Fibroblast of villous mesenchyme (primary cell): ENCODE measurements at regions not wholly inside any gene's neighbourhood (a gene's known extent, or its start where the extent isn't known, plus 50 kb on each side); places are given as distances from the start of the nearest gene placed in this dataset.
"Not testable (repeated sequence)": the region's sequence is repeated elsewhere in the genome, so short reads cannot be mapped to it uniquely, and the experiment has no call there.

Experiments
- DNase-seq: peaks from one replicate; pipeline ENCODE4 v3.0.0-alpha.2; 2010; ENCODE audit warnings: low read depth
- H3K4me3 ChIP-seq: 2 replicates; pipeline ENCODE4 v1.5.1; 2011; ENCODE audit warnings: low read depth, mild to moderate bottlenecking, low read length
- TF ChIP-seq, protein P1 (sequence below): IDR thresholded peaks from 2 replicates; pipeline ENCODE4 v1.5.1; 2012; ENCODE audit warnings: low read depth, mild to moderate bottlenecking, low read length; ENCODE audit not compliant: insufficient read depth

DNA sequence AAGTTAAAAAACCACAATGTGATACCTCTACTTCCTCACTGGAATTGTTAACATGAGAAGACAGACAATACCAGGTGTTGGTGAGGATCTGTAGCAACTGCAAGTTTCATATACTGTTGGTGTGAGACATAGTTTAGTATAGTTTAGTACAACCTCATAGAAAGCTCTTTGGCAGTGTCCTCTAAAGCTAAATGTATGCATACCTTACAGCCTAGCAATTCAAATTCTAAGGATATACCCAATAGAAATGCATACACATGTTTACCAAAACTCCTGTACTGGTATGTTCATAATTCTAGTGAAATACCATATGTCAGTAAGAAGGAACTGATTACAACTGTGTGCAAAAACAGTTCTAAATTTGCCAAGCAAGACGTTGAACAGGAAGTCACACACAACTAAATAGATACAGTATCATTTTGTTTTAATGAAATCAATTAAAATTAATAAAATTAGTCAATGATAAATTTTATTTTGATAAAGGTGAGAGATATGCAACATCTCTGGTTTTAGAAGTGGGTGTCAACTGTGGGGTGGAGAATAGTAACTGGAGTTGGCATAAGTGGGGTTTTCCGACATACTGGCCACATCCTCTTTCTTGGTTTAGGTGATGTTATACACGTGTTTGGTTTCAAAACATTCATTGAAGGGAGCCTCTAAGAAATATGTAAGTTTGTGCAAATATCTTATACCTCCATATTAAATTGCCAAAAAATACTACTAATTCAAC is 450.7 kb downstream of the PTPRC start:
- TF ChIP-seq, protein P1, sequence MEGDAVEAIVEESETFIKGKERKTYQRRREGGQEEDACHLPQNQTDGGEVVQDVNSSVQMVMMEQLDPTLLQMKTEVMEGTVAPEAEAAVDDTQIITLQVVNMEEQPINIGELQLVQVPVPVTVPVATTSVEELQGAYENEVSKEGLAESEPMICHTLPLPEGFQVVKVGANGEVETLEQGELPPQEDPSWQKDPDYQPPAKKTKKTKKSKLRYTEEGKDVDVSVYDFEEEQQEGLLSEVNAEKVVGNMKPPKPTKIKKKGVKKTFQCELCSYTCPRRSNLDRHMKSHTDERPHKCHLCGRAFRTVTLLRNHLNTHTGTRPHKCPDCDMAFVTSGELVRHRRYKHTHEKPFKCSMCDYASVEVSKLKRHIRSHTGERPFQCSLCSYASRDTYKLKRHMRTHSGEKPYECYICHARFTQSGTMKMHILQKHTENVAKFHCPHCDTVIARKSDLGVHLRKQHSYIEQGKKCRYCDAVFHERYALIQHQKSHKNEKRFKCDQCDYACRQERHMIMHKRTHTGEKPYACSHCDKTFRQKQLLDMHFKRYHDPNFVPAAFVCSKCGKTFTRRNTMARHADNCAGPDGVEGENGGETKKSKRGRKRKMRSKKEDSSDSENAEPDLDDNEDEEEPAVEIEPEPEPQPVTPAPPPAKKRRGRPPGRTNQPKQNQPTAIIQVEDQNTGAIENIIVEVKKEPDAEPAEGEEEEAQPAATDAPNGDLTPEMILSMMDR = no peak
- DNase-seq = no peak
- no peak overlapping the region for H3K4me3 ChIP-seq

DNA sequence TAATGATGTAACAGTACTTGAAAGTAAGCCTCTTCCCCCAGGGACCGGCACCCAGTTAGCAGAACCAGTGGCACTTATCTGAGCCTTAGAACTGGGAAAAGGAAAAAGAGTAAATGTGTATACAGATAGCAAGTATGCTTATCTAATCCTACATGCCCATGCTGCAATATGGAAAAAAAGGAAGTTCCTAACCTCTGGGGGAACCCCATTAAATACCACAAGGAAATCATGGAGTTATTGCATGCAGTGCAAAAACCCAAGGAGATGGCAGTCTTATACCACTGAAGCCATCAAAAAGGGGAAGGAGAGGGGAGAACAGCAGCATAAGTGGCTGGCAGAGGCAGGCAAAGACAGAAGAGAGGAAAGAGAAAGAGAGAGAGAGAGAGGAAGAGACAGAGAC is 456.8 kb downstream of the PTPRC start:
- H3K4me3 ChIP-seq, DNase-seq: not testable (repeated sequence)

DNA sequence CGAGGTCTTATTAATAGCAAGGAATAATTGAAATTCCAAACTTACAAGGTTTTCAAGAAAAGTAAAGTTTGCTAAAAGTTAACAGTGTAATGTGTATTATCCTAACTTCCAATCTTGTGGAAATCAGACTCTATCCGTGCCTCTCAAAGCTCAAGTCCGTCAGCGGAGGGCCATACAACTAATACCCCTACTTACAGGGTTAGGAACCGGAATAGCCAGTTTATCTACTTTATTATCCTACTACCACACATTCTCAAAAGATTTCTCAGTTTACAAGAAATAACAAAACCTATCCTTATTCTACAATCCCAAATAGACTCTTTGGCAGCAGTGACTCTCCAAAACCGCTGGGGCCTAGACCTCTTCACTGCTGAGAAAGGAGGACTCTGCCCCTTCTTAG is 457.8 kb downstream of the PTPRC start:
- DNase-seq = no peak
- TF ChIP-seq, protein P1 = no peak
- no peak overlapping the region for H3K4me3 ChIP-seq

DNA sequence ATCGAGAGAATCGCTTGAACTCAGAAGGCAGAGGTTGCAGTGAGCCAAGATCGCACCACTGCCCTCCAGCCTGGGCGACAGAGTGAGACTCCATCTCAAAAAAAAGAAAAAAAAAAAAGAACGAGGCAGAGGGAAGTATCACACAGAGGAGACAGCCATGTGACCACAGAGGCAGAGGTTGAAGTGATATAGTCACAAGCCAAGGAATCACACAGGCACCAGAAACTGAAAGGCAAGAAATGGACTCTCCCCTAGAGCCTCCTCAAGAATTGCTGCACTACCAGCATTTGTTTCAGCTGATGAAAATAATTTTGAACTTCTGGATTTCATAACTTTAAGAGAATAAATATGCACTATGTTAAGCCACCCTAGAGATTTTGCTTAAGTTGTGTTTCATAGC is 459.6 kb downstream of the PTPRC start:
- TF ChIP-seq, protein P1 = no peak
- no peak overlapping the region for H3K4me3 ChIP-seq
- no peak for DNase-seq

DNA sequence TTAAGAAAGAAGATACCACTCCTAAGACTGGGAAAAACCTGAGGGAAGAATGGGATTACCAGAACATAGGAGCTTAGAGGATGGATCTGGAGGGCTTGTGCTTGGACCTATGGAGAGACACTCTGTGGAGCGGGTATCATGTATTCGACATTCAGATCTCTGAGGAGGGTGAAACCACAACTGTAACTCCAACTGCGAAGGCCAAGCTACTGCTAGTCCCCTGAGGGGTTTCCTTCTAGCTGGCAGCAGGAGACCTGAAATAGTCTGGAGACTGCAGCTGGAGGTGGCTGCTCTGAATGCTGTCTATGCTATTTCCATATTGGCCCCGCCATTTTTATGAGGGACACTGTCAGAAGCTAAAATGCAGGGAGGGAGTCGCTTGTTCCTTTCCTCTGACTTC is 462.3 kb downstream of the PTPRC start:
- TF ChIP-seq, protein P1 = no peak
- no peak for DNase-seq
- H3K4me3 ChIP-seq = no peak overlapping the region

DNA sequence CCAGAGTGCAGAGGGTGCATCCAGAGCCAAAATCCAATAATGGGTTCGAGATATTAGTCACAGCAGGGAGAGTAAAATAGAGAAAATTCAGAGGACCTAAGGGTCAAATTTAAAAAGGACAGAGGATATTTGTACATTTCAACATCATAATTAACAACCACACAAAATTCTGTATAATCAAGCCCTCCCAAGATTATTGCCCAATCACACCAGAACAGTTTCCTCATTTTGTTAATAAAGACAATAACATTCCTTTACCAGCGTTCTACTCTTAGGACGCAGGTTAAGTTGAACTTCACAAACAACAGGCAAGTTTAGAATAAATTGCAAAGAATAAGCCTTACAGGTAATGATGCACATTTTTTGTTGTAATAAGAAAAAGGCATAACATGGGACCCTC is 462.8 kb downstream of the PTPRC start:
- no peak overlapping the region for H3K4me3 ChIP-seq
- TF ChIP-seq, protein P1 = no peak
- no peak for DNase-seq

DNA sequence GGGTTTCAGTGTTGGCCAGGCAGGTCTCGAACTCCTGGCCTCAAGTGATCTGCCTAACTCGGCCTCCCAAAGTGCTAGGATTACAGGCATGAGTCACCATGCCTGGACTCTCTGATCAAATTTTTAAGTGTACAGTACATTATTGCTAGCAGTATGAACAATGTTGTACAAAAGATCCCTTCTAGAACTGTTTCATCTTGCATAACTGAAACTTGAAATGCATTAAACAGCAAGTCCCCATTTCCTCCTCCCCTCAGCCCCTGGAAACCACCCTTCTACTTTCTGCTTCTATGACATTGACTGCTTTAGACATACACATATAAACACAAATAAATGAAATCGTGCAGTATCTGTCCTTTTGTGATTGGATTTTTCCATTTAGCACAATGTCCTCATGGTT is 463.4 kb downstream of the PTPRC start:
- H3K4me3 ChIP-seq = no peak overlapping the region
- no peak for DNase-seq
- TF ChIP-seq, protein P1 = no peak
